ENCODE measurements at regions not wholly inside any gene's neighbourhood (a gene's known extent, or its start where the extent isn't known, plus 50 kb on each side); places are given as distances from the start of the nearest gene placed in this dataset.

DNA sequence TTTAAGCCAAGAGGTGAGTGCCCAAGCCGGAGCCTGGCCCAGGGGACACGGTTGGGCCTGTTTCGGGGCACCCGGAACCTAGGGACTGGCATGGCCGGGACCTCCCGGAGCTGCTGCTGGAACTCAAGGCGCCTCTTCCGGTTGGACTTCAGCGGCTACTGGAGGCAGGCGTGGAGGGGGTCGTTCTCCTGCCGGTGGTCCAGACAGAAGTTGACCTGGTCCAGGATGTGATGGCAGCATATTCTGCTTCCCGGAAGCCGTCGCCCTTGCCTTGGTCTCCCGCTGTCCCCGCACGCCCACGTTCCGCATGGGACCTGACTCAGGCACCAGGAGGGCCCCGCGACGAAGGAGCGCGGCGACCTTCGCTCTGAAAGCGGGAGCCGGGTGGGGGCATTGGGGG is 240.8 kb downstream of the FOXA2 start:
- no peak overlapping the region for H3K9ac ChIP-seq (ENCODE audit: insufficient read length, low read depth)
- TF ChIP-seq SUZ12 (IDR thresholded peaks at IDR 0.05; ENCODE audit: extremely low read depth, insufficient read depth, insufficient read length), result no peak
- no peak for TF ChIP-seq YY1 (IDR thresholded peaks at IDR 0.05; ENCODE audit: insufficient read depth, insufficient read length)
- TF ChIP-seq ZNF274 (IDR thresholded peaks at IDR 0.05; ENCODE audit: low read depth, low read length), result no peak
- no peaks in the 10 kb centered on the region for H3K9me3 ChIP-seq (ENCODE audit: insufficient read depth, low read length)
- no peak overlapping the region for H3K4me3 ChIP-seq (ENCODE audit: insufficient read length, low read depth)
- peaks cover 10% of the 10 kb centered on the region for H3K27me3 ChIP-seq (ENCODE audit: insufficient read depth, insufficient read length)
- no peak for DNase-seq (ENCODE audit: low read depth, low spot score)
- H3K36me3 ChIP-seq (ENCODE audit: insufficient read depth, insufficient read length, low read length), result no peaks in the 10 kb centered on the region
- H3K4me1 ChIP-seq (ENCODE audit: insufficient read depth, insufficient read length), result no peaks in the 10 kb centered on the region

DNA sequence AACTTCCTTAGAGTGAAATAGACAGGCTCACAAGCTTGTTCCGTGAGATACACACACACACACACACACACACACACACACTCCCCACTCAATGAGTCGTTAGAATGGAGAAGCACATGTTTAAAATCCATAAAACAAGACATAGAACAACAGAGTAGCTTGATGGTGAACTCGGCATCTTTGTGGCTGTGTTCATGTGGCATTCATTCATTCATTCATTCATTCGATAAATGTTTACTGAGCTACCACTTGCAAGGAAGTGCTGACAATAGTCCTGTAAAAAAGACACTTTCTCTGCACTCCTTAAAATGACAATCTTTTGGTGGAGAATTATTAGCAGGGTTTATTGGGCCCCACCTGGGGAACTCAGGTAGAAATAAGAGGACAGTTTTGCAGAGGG is 242.0 kb downstream of the FOXA2 start:
- no peak for TF ChIP-seq YY1 (IDR thresholded peaks at IDR 0.05; ENCODE audit: insufficient read depth, insufficient read length)
- TF ChIP-seq SUZ12 (IDR thresholded peaks at IDR 0.05; ENCODE audit: extremely low read depth, insufficient read depth, insufficient read length), result no peak
- no peak for TF ChIP-seq ZNF274 (IDR thresholded peaks at IDR 0.05; ENCODE audit: low read depth, low read length)
- DNase-seq (ENCODE audit: low read depth, low spot score), result no peak
- no peaks in the 10 kb centered on the region for H3K36me3 ChIP-seq (ENCODE audit: insufficient read depth, insufficient read length, low read length)
- peaks cover 10% of the 10 kb centered on the region for H3K27me3 ChIP-seq (ENCODE audit: insufficient read depth, insufficient read length)
- no peaks in the 10 kb centered on the region for H3K9me3 ChIP-seq (ENCODE audit: insufficient read depth, low read length)
- H3K4me1 ChIP-seq (ENCODE audit: insufficient read depth, insufficient read length), result no peaks in the 10 kb centered on the region
- H3K9ac ChIP-seq (ENCODE audit: insufficient read length, low read depth), result no peak overlapping the region
- no peak overlapping the region for H3K4me3 ChIP-seq (ENCODE audit: insufficient read length, low read depth)

DNA sequence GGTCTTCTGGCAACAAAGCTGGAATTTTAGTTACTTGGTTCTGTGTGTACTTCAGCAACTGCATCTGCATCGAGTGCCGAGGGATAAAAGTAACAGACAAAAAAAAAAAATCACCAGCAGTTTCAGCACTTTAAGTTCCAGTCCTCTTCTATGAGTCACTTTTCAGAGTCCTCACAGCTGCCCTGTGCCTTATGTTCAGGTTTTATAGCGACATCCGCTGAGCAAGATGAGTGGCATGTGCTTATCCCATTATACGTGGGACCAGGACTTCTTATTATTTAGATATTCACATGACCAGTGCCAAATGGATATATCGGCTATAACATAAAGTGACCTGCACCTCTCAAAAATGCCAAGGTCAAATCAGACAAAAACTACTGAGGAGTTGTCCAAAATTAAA is 242.9 kb downstream of the FOXA2 start:
- H3K9me3 ChIP-seq (ENCODE audit: insufficient read depth, low read length), result no peaks in the 10 kb centered on the region
- H3K9ac ChIP-seq (ENCODE audit: insufficient read length, low read depth), result no peak overlapping the region
- no peaks in the 10 kb centered on the region for H3K4me1 ChIP-seq (ENCODE audit: insufficient read depth, insufficient read length)
- H3K4me3 ChIP-seq (ENCODE audit: insufficient read length, low read depth), result no peak overlapping the region
- no peak for DNase-seq (ENCODE audit: low read depth, low spot score)
- peaks cover 10% of the 10 kb centered on the region for H3K27me3 ChIP-seq (ENCODE audit: insufficient read depth, insufficient read length)
- TF ChIP-seq ZNF274 (IDR thresholded peaks at IDR 0.05; ENCODE audit: low read depth, low read length), result no peak
- TF ChIP-seq YY1 (IDR thresholded peaks at IDR 0.05; ENCODE audit: insufficient read depth, insufficient read length), result no peak
- TF ChIP-seq SUZ12 (IDR thresholded peaks at IDR 0.05; ENCODE audit: extremely low read depth, insufficient read depth, insufficient read length), result no peak
- no peaks in the 10 kb centered on the region for H3K36me3 ChIP-seq (ENCODE audit: insufficient read depth, insufficient read length, low read length)

DNA sequence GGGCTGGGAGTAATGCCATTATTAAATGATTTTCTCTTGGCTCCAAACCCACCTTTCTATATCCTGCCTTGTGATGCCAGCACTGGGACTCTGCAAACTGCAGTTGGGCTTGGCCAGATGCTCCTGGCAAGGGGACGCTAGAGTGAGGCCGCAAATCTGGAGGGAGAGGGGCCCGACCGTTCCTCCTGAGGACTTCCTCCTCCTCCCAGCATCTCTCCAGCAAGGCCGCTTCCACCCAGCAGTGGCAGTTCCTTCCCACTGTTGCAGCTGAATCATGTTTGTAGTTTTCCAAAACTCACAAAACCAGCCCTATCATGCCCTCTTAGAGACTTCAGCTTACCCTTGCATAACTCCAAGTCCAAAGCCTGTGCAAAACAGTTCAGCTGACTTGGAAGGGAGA is 244.4 kb downstream of the FOXA2 start:
- DNase-seq (ENCODE audit: low read depth, low spot score), result no peak
- peaks cover 10% of the 10 kb centered on the region for H3K27me3 ChIP-seq (ENCODE audit: insufficient read depth, insufficient read length)
- TF ChIP-seq YY1 (IDR thresholded peaks at IDR 0.05; ENCODE audit: insufficient read depth, insufficient read length), result no peak
- no peak overlapping the region for H3K9ac ChIP-seq (ENCODE audit: insufficient read length, low read depth)
- no peaks in the 10 kb centered on the region for H3K36me3 ChIP-seq (ENCODE audit: insufficient read depth, insufficient read length, low read length)
- no peaks in the 10 kb centered on the region for H3K4me1 ChIP-seq (ENCODE audit: insufficient read depth, insufficient read length)
- H3K4me3 ChIP-seq (ENCODE audit: insufficient read length, low read depth), result no peak overlapping the region
- no peaks in the 10 kb centered on the region for H3K9me3 ChIP-seq (ENCODE audit: insufficient read depth, low read length)

DNA sequence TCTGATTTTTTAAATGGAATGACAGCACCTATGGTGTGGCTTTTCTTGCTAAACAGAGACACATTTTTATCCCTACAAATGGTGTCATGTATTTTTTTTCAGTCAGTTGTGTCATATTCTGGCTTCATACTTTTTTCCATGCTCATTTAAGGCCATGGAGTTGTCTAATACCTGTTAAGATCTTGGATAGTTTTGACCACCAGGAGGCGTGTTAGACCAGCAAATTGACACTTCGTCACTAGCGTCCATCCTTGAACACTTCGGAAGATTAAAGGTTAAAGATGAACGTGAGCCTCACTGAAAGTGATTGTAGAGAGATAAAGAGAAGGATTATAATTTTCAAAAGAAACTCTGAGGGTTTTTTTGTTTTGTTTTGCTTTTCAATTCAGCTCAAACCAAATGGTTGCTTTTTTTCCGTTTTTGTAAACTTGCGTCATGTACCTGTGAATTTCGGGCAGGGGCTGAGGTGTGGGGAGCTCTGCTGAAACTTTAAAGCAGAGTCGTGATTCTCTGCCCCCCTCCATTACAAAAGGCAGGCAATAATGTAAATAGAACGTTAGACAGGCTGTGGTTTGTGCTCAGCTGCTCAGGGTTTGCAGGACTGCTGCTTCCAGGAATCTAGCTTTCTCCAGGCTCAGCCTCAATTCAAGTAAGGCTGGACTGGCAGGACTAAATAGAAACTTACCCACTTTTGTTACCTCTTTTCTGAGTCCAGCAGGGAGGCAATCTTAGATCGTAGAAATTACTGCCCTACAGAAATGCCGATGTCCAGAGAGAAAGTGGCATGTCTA is 245.1 kb downstream of the FOXA2 start:
- TF ChIP-seq SUZ12 (IDR thresholded peaks at IDR 0.05; ENCODE audit: extremely low read depth, insufficient read depth, insufficient read length) (no peak), ZNF274 (IDR thresholded peaks at IDR 0.05; ENCODE audit: low read depth, low read length) (no peak), YY1 (IDR thresholded peaks at IDR 0.05; ENCODE audit: insufficient read depth, insufficient read length) (no peak)
- Histone ChIP-seq H3K4me1 (ENCODE audit: insufficient read depth, insufficient read length) (no peaks in the 10 kb centered on the region), H3K9ac (ENCODE audit: insufficient read length, low read depth) (no peak overlapping the region), H3K27me3 (ENCODE audit: insufficient read depth, insufficient read length) (peaks cover 10% of the 10 kb centered on the region), H3K36me3 (ENCODE audit: insufficient read depth, insufficient read length, low read length) (no peaks in the 10 kb centered on the region), H3K9me3 (ENCODE audit: insufficient read depth, low read length) (no peaks in the 10 kb centered on the region), H3K4me3 (ENCODE audit: insufficient read length, low read depth) (no peak overlapping the region)
- peak; percentile 42 for DNase-seq (ENCODE audit: low read depth, low spot score)

DNA sequence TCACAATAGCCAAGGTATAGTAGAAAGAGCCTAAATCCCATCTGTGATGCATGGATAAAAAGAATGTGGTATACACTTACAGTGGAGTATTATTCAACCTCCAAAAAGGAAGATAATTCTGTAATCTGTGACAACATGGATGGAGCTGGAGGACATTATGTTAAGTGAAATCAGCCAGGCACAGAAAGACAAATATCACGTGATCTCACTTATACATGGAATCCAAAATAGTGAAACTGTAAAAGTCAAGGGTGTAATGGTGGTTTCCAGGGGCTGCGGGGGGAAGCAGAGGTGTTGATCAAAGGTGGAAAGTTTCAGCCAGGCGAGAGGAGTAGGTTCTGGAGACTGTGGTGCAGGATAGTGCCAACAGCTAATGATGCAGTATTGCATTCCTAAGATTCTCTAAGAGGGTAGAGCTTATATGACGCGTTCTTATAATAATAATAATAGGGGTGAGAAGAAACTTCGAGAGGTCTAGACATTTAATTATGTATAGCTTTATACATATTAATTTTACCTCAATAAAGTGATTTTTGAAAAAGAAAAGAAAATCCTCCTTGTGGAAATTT is 246.1 kb downstream of the FOXA2 start:
- H3K4me1 ChIP-seq (ENCODE audit: insufficient read depth, insufficient read length), result no peaks in the 10 kb centered on the region
- no peak overlapping the region for H3K4me3 ChIP-seq (ENCODE audit: insufficient read length, low read depth)
- no peak for DNase-seq (ENCODE audit: low read depth, low spot score)
- no peaks in the 10 kb centered on the region for H3K36me3 ChIP-seq (ENCODE audit: insufficient read depth, insufficient read length, low read length)
- TF ChIP-seq YY1 (IDR thresholded peaks at IDR 0.05; ENCODE audit: insufficient read depth, insufficient read length) (no peak), ZNF274 (IDR thresholded peaks at IDR 0.05; ENCODE audit: low read depth, low read length) (no peak), SUZ12 (IDR thresholded peaks at IDR 0.05; ENCODE audit: extremely low read depth, insufficient read depth, insufficient read length) (no peak)
- H3K9me3 ChIP-seq (ENCODE audit: insufficient read depth, low read length), result no peaks in the 10 kb centered on the region
- H3K27me3 ChIP-seq (ENCODE audit: insufficient read depth, insufficient read length), result peaks cover 19% of the 10 kb centered on the region
- no peak overlapping the region for H3K9ac ChIP-seq (ENCODE audit: insufficient read length, low read depth)

DNA sequence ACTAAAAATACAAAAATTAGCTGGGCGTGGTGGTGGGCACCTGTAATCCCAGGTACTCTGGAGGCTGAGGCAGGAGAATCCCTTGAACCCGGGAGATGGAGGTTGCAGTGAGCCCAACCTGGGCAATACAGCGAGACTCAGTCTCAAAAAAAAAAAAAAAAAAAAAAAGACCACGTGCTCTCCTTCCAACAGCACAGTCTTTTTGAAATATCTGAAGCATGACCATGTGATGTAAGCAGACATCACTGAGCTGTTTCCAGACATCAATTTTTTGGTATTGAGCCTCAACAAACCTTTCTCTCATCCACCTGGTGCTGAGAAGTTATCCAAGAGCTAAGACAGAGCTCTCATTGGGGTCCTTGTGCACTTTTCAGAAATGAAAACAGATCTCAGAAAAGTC is 249.2 kb downstream of the FOXA2 start:
- Histone ChIP-seq H3K4me3 (ENCODE audit: insufficient read length, low read depth) (no peak overlapping the region), H3K4me1 (ENCODE audit: insufficient read depth, insufficient read length) (no peaks in the 10 kb centered on the region), H3K36me3 (ENCODE audit: insufficient read depth, insufficient read length, low read length) (no peaks in the 10 kb centered on the region), H3K27me3 (ENCODE audit: insufficient read depth, insufficient read length) (peaks cover 25% of the 10 kb centered on the region), H3K9me3 (ENCODE audit: insufficient read depth, low read length) (no peaks in the 10 kb centered on the region), H3K9ac (ENCODE audit: insufficient read length, low read depth) (no peak overlapping the region)
- no peak for DNase-seq (ENCODE audit: low read depth, low spot score)
- TF ChIP-seq SUZ12 (IDR thresholded peaks at IDR 0.05; ENCODE audit: extremely low read depth, insufficient read depth, insufficient read length), result no peak
- TF ChIP-seq YY1 (IDR thresholded peaks at IDR 0.05; ENCODE audit: insufficient read depth, insufficient read length), result no peak
- no peak for TF ChIP-seq ZNF274 (IDR thresholded peaks at IDR 0.05; ENCODE audit: low read depth, low read length)
